ENCODE measurements at regions not wholly inside any gene's neighbourhood (a gene's known extent, or its start where the extent isn't known, plus 50 kb on each side); places are given as distances from the start of the nearest gene placed in this dataset.

DNA sequence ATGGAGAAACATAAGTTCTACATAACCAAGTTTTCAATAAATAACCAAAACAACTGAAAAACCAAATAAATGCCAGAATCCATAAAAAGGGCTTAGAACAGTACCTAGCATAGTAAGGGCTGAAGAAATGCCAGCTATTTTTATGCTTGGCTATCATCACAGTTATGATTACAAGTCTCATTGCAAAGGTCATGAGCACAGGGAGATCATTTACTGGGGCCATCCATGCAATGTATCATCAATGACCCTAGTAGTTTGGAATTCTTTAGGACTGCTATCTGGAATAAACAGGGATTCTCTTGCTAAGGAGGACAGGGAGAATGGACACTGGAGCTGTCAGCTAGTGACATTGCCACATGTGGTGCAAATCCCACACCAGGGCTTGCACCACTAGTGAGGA is 92.5 kb upstream of the NAP1L1 start:
- TF ChIP-seq, protein P1, sequence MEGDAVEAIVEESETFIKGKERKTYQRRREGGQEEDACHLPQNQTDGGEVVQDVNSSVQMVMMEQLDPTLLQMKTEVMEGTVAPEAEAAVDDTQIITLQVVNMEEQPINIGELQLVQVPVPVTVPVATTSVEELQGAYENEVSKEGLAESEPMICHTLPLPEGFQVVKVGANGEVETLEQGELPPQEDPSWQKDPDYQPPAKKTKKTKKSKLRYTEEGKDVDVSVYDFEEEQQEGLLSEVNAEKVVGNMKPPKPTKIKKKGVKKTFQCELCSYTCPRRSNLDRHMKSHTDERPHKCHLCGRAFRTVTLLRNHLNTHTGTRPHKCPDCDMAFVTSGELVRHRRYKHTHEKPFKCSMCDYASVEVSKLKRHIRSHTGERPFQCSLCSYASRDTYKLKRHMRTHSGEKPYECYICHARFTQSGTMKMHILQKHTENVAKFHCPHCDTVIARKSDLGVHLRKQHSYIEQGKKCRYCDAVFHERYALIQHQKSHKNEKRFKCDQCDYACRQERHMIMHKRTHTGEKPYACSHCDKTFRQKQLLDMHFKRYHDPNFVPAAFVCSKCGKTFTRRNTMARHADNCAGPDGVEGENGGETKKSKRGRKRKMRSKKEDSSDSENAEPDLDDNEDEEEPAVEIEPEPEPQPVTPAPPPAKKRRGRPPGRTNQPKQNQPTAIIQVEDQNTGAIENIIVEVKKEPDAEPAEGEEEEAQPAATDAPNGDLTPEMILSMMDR (IDR thresholded peaks at IDR 0.05), result no peak
- TF ChIP-seq, protein P2, sequence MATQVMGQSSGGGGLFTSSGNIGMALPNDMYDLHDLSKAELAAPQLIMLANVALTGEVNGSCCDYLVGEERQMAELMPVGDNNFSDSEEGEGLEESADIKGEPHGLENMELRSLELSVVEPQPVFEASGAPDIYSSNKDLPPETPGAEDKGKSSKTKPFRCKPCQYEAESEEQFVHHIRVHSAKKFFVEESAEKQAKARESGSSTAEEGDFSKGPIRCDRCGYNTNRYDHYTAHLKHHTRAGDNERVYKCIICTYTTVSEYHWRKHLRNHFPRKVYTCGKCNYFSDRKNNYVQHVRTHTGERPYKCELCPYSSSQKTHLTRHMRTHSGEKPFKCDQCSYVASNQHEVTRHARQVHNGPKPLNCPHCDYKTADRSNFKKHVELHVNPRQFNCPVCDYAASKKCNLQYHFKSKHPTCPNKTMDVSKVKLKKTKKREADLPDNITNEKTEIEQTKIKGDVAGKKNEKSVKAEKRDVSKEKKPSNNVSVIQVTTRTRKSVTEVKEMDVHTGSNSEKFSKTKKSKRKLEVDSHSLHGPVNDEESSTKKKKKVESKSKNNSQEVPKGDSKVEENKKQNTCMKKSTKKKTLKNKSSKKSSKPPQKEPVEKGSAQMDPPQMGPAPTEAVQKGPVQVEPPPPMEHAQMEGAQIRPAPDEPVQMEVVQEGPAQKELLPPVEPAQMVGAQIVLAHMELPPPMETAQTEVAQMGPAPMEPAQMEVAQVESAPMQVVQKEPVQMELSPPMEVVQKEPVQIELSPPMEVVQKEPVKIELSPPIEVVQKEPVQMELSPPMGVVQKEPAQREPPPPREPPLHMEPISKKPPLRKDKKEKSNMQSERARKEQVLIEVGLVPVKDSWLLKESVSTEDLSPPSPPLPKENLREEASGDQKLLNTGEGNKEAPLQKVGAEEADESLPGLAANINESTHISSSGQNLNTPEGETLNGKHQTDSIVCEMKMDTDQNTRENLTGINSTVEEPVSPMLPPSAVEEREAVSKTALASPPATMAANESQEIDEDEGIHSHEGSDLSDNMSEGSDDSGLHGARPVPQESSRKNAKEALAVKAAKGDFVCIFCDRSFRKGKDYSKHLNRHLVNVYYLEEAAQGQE (IDR thresholded peaks at IDR 0.05; ENCODE audit: insufficient read depth in 1 of 2, low read depth in 2 of 2, low read length in 1 of 2), result no peak

Data from Panc1 (cell line).